ENCODE measurements at regions not wholly inside any gene's neighbourhood (a gene's known extent, or its start where the extent isn't known, plus 50 kb on each side); places are given as distances from the start of the nearest gene placed in this dataset.

GRCh38 chr3:135383301-135383700 is 582.2 kb upstream of the PPP2R3A start:
- TF ChIP-seq CTCF (IDR thresholded peaks at IDR 0.05; ENCODE audit: low read depth, low read length, missing control alignments) = no peak
- no peak for DNase-seq (ENCODE audit: low read depth)
- no peak overlapping the region for H3K4me3 ChIP-seq (ENCODE audit: low read depth, low read length)

- no peak for TF ChIP-seq CTCF (IDR thresholded peaks at IDR 0.05; ENCODE audit: low read depth, low read length, missing control alignments)
- no peak for DNase-seq (ENCODE audit: low read depth)
Observed at GRCh38 chr3:135392151-135392550, 573.4 kb upstream of the PPP2R3A start.

GRCh38 chr3:135393159-135393558 is 572.4 kb upstream of the PPP2R3A start:
- TF ChIP-seq CTCF (IDR thresholded peaks at IDR 0.05; ENCODE audit: low read depth, low read length, missing control alignments) = no peak
- DNase-seq (ENCODE audit: low read depth) = no peak
- no peak overlapping the region for H3K4me3 ChIP-seq (ENCODE audit: low read depth, low read length)

More at GRCh38 chr3:135392151-135392550, 573.4 kb upstream of the PPP2R3A start:
- H3K4me3 ChIP-seq (ENCODE audit: low read depth, low read length) = no peak overlapping the region

- DNase-seq (ENCODE audit: low read depth) = no peak
- no peak for TF ChIP-seq CTCF (IDR thresholded peaks at IDR 0.05; ENCODE audit: low read depth, low read length, missing control alignments)
- H3K4me3 ChIP-seq (ENCODE audit: low read depth, low read length) = no peak overlapping the region
Observed at GRCh38 chr3:135393898-135394525, 571.5 kb upstream of the PPP2R3A start.

GRCh38 chr3:135412475-135412874 is 553.1 kb upstream of the PPP2R3A start:
- no peak for DNase-seq (ENCODE audit: low read depth)
- no peak for TF ChIP-seq CTCF (IDR thresholded peaks at IDR 0.05; ENCODE audit: low read depth, low read length, missing control alignments)
- no peak overlapping the region for H3K4me3 ChIP-seq (ENCODE audit: low read depth, low read length)

- TF ChIP-seq CTCF (IDR thresholded peaks at IDR 0.05; ENCODE audit: low read depth, low read length, missing control alignments) = no peak
- H3K4me3 ChIP-seq (ENCODE audit: low read depth, low read length) = no peak overlapping the region
- DNase-seq (ENCODE audit: low read depth) = no peak
Observed at GRCh38 chr3:135416182-135416581, 549.3 kb upstream of the PPP2R3A start.

- no peak overlapping the region for H3K4me3 ChIP-seq (ENCODE audit: low read depth, low read length)
- no peak for DNase-seq (ENCODE audit: low read depth)
- no peak for TF ChIP-seq CTCF (IDR thresholded peaks at IDR 0.05; ENCODE audit: low read depth, low read length, missing control alignments)
Observed at GRCh38 chr3:135419155-135419554, 546.4 kb upstream of the PPP2R3A start.
